ENCODE measurements at regions not wholly inside any gene's neighbourhood (a gene's known extent, or its start where the extent isn't known, plus 50 kb on each side); places are given as distances from the start of the nearest gene placed in this dataset.

- H3K27ac Mint-ChIP-seq (ENCODE audit: unreplicated experiment): peak overlapping the region; percentile 73
- peaks cover 18% of the 10 kb centered on the region for H3K4me1 Mint-ChIP-seq (ENCODE audit: unreplicated experiment)
- H3K27me3 Mint-ChIP-seq (ENCODE audit: unreplicated experiment): no peaks in the 10 kb centered on the region
- H3K9me3 Mint-ChIP-seq (ENCODE audit: unreplicated experiment): no peaks in the 10 kb centered on the region
- peaks cover 2% of the 10 kb centered on the region for H3K36me3 Mint-ChIP-seq (ENCODE audit: unreplicated experiment)
- no peak overlapping the region for H3K4me3 Mint-ChIP-seq (ENCODE audit: unreplicated experiment)
- TF ChIP-seq CTCF (IDR thresholded peaks at IDR 0.05): no peak
- DNase-seq (ENCODE audit: extremely low spot score, unreplicated experiment): no peak
These were observed 60.0 kb upstream of the IVNS1ABP start for GRCh38 chr1:185376840-185377635.

DNA sequence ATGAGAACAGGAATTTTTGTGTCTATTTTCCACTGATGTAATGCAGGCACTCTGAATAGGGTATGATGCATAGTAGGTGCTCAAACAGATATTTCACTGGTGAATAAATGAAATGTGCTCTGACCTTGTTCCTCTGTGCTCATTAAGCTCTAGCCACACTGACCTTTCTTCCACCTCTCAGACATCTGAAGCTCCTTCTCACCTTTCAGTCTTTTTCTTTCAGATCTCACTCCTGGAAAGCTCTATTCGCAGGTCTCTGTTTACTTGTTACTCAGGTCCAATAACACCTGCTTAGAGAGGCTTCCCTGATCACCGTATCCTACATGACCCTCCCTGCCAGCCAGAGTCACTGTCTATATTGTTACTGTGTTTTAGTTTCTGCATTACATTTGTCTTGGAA is 59.2 kb upstream of the IVNS1ABP start:
- Mint-ChIP-seq H3K4me3 (ENCODE audit: unreplicated experiment) (no peak overlapping the region), H3K4me1 (ENCODE audit: unreplicated experiment) (peaks cover 18% of the 10 kb centered on the region), H3K27me3 (ENCODE audit: unreplicated experiment) (no peaks in the 10 kb centered on the region), H3K27ac (ENCODE audit: unreplicated experiment) (no peak overlapping the region), H3K36me3 (ENCODE audit: unreplicated experiment) (peaks cover 2% of the 10 kb centered on the region), H3K9me3 (ENCODE audit: unreplicated experiment) (no peaks in the 10 kb centered on the region)
- no peak for DNase-seq (ENCODE audit: extremely low spot score, unreplicated experiment)
- no peak for TF ChIP-seq CTCF (IDR thresholded peaks at IDR 0.05)

GRCh38 chr1:185375583-185375982 is 58.5 kb upstream of the IVNS1ABP start:
- DNase-seq (ENCODE audit: extremely low spot score, unreplicated experiment): no peak
- Mint-ChIP-seq H3K4me1 (ENCODE audit: unreplicated experiment) (peaks cover 18% of the 10 kb centered on the region), H3K4me3 (ENCODE audit: unreplicated experiment) (no peak overlapping the region), H3K27me3 (ENCODE audit: unreplicated experiment) (no peaks in the 10 kb centered on the region), H3K27ac (ENCODE audit: unreplicated experiment) (no peak overlapping the region), H3K36me3 (ENCODE audit: unreplicated experiment) (no peaks in the 10 kb centered on the region), H3K9me3 (ENCODE audit: unreplicated experiment) (no peaks in the 10 kb centered on the region)
- TF ChIP-seq CTCF (IDR thresholded peaks at IDR 0.05): no peak

GRCh38 chr1:185373813-185374529 is 56.9 kb upstream of the IVNS1ABP start:
- Mint-ChIP-seq H3K36me3 (ENCODE audit: unreplicated experiment) (no peaks in the 10 kb centered on the region), H3K4me3 (ENCODE audit: unreplicated experiment) (no peak overlapping the region), H3K9me3 (ENCODE audit: unreplicated experiment) (no peaks in the 10 kb centered on the region), H3K4me1 (ENCODE audit: unreplicated experiment) (peaks cover 18% of the 10 kb centered on the region), H3K27ac (ENCODE audit: unreplicated experiment) (peak overlapping the region; percentile 49), H3K27me3 (ENCODE audit: unreplicated experiment) (no peaks in the 10 kb centered on the region)
- no peak for TF ChIP-seq CTCF (IDR thresholded peaks at IDR 0.05)
- no peak for DNase-seq (ENCODE audit: extremely low spot score, unreplicated experiment)

DNA sequence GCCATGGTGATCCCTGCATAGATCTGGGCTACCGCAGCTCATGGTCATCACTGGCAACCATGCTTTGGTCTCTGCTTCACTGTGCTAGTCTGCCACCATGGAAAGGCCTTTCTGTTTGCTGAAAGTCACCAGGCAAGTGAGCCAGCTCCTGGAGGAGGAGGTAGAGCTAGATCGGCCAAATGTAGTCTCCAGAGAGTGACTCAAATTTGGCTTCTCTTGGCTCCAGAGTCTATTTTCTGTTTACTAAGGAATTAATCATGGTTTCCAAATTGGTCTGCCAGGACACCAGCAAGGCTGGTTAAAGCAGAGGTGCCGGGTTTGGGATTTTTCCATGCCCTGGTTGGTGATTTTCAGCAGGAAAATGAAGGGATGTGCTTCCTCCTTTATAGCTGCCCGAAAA is 52.7 kb upstream of the IVNS1ABP start:
- Mint-ChIP-seq H3K27ac (ENCODE audit: unreplicated experiment) (no peak overlapping the region), H3K4me3 (ENCODE audit: unreplicated experiment) (no peak overlapping the region), H3K27me3 (ENCODE audit: unreplicated experiment) (no peaks in the 10 kb centered on the region), H3K36me3 (ENCODE audit: unreplicated experiment) (no peaks in the 10 kb centered on the region), H3K4me1 (ENCODE audit: unreplicated experiment) (peaks cover 22% of the 10 kb centered on the region), H3K9me3 (ENCODE audit: unreplicated experiment) (no peaks in the 10 kb centered on the region)
- TF ChIP-seq CTCF (IDR thresholded peaks at IDR 0.05): no peak
- no peak for DNase-seq (ENCODE audit: extremely low spot score, unreplicated experiment)

All from osteocyte (in vitro differentiated cells).